T-helper 22 cell (primary cell): ENCODE measurements at regions not wholly inside any gene's neighbourhood (a gene's known extent, or its start where the extent isn't known, plus 50 kb on each side); places are given as distances from the start of the nearest gene placed in this dataset.

Experiments
- DNase-seq: peaks from one replicate; pipeline ENCODE4 v3.0.0-alpha.2; 2020; ENCODE audit warnings: low read depth

DNA sequence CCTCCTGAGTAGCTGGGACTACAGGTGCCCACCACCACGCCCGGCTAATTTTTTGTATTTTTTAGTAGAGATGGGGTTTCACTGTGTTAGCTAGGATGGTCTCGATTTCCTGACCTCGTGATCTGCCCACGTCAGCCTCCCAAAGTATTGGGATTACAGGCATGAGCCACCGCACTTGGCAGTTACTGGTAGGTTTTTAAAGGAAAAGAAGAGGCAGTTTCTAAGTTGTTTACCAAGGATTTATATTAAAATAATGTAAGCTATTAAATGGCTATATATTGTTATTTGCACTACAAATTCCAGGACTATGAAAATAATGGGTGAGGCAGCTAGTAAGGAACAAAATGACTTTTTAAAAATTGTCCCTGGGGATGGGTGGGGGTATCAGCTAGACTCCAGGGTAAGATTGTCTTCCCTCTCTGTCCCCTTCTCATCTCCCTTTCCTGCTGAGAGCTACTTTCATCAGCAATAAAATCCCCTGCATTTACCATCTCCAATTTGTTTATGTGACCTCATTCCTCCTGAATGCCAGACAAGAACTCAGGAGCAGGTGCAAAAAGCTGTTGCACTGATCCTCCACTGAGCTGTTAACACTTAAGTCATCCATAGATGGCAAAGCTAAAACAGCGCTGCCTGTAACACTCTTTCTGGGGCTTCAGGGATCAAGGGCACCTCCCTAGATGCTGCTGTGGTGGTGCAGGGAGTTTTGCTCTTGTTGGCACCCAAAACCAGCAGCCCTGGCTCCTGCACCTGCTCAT, 165.2 kb downstream of the ZPLD1 start:
- no peak for DNase-seq

DNA sequence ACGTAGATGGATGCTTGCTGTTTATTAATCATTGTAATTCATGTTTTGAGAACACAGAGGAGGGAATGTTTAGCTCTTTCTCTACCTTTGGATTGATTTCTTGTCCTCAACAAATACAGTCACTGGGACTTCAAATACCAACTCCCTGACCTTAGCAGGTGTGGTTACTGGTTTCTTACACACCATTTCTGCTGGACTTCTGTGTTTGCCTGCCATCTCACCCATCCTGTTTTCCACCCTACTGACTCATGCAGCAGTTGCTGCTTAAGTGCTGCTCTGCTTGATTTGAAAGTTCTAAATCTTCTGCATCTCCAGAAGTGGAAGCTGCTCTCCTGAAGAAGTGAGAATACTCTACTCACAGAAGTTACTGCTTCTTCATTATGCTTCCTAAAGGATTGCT, 170.3 kb downstream of the ZPLD1 start:
- no peak for DNase-seq

DNA sequence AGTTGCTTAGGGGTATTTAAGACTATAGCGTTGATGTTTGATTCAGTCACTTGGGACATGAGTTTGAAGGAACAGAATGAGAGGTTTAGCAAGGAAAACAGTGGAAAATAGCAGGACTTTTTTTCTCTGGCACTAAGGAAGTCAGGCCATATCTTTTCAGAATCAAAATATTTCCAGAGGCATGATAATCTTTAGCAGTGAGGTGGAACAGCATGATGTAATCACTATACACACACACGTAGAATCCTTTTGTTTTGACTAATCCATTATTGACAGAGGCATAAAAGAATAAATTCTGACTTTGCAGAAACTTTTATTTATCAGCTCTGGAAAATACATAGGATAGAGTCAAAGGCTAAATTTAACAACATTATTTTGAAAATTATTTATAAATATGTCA, 174.1 kb downstream of the ZPLD1 start:
- no peak for DNase-seq

DNA sequence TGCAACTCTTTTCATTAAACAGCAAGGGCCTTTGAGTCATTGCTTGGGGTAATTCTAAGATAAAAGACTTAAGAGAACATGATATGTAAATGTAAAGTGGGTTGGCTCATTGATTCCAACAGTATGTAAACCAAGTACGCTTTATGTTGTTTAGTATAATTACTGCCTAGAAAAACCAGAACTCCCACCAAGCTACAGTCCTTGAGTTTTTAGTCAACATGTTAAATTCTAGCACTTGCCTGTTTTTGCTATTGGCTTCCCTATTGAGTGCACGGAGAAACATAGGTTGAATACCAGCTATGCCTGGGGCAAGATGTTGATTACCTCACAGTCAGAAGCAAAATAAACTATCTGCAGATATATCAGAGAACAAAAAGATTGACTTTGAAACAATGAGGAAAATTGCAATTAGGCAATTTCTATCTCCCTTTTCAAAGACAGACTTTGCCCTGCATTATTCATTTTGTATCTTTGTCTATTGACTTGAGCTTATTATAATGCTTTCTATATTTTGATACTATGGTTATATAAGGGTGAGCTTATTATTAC, 179.3 kb downstream of the ZPLD1 start:
- no peak for DNase-seq

DNA sequence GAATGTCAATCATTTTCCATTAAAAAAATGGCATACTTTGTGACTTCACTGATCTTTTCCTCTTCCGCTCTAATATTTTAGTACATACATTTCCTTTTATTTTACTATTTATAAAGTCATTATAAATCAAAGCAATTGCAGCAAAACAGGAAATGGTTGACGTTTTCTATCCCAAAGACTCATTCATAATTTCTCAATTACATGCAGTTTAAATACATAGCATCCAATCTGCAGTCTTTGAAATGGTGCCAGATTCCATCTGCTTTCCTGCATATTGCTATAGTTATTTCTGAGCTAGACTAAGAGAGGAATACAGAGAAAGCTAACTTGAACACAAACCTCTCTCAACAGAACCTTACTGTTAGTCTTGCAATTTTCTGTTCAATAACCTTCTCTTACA, 179.8 kb downstream of the ZPLD1 start:
- no peak for DNase-seq

DNA sequence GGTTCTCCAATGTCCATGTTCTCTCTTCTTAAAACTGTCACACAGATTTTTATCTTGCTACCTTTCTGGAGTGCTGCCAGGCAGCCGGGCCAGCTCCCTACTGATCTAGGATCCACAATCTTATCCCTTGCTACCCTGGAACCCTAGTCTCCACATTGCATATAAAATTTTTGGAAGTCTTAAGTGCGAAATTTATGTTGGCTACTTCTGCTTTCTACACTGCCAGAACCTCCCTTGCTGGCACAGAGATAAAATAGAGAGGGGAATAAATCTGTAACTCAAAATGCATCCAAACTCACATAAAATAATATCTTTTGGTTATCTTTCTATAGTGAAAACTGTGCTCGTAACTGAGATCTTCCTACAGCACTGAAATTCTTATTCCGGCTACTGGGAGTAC, 182.6 kb downstream of the ZPLD1 start:
- DNase-seq = no peak

DNA sequence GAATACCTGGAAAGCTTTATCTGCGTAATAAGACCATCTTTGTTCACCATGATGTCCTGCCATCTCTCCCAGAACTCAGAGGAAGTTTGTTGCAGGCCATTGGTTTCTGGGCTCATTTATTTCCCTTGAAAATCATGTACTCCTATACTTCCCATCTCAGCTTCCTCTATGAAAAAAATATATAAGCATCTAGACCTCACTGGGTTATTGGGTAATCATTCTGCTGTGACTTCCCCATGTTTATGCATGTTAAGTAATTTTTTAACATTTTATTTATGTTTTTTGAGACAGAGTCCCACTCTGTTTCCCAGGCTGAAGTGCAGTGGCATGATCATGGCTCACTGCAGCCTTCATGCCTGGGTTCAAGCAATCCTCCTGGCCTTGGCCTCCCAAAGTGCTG, 184.5 kb downstream of the ZPLD1 start:
- DNase-seq = no peak

DNA sequence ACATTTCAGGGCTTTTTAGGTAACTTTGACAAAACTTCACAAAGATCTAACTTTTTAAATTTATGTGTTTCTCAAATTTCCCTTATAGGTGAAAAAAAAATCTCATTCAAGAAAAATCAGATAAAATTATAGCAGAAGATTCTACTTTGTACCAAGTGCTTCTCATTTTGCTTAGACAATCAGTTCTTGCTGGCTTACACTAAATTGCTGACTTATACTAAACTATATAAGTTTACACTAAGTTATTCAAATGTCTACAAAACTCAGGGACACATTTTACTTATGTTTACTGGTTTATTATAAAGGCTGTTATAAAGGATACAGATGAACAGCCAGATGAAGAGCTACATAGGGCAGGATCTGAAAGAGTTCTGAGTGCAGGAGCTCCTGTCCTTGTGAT, 195.1 kb downstream of the ZPLD1 start:
- no peak for DNase-seq

DNA sequence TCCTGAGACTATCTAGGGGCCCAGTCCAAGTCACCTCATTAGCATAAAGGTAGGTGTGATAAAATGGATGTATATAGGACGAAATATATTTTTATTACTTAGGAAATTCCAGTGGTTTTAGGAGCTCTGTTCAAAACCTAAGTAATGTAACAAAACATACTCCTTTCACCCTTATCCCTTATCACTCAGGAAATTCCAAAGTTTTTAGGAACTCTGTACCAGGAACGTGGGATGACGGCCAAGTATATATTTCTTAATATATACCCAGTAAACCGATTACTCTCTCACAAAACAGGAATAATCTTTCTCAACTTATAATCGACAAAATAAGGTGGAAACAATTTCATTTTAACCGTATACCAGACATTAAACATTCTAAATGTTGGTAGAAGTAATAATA, 195.7 kb downstream of the ZPLD1 start:
- DNase-seq = no peak

DNA sequence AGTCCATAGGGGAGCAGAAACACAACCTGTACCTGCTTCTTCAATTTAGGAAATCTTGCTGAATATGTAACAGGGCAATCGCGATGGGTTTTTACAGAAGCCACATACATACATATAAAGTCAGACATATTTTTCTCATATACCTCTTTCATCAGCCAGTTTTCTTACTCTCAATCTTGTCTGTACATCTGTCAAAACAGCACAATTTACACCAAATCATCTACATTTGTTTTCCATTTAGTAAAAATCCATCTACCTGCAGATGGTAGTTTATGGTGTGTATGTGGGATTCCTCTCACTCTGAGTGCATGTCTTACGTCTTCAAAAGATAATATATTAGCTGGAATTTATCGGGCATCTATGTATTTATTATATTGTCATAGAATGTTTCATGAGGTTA, 208.7 kb downstream of the ZPLD1 start:
- no peak for DNase-seq

DNA sequence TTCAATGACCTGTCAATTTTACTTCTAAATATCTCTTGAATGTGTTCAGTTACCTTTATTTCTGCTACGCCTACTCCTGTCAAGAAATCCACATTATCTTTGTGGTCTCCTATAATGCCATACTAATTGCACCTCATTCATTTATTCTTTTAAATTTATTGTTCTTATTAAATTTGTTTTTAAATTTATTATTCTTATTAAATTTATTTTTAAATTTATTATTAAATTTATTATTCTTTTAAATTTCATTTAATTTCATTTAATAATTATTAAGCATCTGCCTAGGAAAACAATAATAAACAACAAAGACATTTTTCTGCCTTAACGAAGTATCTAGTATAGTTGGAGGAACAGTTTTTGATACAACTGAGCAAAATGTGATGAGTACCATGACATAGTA, 211.7 kb downstream of the ZPLD1 start:
- DNase-seq = no peak

DNA sequence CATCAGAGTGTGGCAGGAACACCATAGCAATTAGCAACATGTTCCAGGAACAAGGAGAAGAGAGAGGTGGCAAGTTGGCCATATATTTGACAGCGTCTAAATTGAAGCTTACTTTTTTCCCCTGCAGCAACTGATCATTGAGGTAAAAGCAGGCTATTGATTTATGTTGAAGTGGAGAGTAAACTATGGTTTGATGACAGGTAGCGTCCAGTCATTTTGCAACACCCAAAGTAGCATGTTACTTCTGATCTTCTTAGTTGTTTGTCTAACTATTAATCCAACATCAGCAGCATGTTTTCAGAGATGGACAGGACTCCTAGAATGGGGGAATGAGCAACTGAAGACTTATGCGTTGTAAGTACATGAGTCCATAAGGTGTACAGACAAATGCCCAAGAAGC, 225.8 kb downstream of the ZPLD1 start:
- DNase-seq = no peak

DNA sequence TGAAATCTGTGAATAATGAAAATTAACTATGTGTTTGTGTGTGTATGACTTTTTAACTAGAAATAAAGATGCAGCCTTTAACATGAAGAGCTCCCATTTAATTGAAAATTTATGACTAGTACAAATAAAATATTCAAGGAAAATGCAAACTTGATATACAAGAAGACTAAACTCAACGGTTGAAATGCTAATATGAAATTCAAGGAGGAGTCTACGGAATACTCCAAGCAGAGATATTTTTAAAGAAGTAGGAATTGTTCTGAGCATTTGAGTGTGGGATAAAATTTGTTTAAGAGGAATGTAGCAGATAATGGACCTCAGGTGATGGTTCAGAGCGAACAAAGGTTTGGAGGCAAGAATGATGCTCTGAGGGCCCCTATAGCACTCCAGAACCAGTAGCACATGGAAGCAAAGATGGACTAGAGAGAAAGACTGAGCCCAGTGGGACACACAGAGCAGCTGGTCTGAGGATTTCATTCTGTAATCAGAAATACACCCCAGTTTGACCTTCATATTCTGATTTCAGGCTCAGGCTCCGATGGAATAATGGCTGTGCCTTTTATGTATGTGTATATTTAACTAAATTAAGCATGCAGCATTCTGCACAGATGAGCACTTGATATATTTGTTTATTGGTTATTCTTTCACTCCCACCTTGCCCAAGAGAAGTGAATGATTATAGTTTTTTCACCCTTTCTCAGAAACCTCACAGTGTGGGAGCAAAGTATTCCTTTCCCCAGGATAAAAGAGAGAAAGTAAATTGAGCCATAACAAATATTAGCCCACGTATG, 227.1 kb downstream of the ZPLD1 start:
- DNase-seq = no peak

DNA sequence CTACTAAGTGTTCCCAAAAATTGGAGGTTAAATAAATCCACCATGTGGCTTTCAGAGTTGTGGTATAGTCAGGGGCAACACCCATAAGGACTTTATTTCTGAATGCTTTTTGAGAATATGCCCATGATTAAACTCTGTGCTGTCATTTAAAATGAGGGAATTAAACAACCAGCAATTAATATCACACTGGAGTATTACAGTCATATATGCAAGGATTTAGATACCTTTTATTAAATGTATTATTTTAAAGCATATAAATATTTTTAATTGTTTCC, 227.6 kb downstream of the ZPLD1 start:
- DNase-seq = no peak

DNA sequence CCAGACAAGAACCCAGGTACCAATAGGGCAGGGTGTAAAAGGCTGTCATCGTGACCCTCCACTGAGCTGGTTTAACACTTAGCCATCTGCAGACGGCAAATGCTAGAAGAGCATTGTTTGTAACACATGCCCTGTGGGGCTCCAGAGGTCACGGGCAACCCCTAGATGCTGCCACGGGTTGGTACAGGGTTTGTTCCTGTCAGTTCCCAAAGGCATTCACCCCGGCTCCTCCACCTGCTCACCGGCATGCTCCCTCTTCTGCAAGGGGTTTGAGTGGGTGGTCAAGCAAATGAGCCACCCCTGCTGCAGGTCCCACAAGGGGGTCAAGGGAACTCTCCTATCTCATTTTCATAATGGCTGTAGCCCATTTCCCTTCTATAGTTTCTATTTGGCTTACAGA, 229.3 kb downstream of the ZPLD1 start:
- DNase-seq = no peak

DNA sequence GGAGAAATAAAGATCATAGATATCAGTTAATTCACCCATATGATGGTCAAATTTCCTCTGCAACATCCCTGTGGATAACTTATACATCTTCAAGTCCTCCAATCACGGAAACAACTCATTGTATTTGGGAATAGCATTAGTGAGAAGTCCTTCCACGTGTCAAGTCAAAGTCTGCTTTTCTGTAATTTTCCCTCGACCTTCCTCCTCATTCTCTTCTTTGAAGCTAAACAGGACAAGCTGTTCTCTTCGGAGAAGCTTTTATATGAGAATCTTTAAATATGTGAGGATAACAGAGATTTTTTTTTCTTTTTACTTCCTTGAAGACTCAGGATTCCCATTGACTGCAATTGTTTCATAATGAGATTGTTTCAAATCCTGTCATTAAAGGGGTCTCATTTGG, 230.4 kb downstream of the ZPLD1 start:
- DNase-seq = no peak

DNA sequence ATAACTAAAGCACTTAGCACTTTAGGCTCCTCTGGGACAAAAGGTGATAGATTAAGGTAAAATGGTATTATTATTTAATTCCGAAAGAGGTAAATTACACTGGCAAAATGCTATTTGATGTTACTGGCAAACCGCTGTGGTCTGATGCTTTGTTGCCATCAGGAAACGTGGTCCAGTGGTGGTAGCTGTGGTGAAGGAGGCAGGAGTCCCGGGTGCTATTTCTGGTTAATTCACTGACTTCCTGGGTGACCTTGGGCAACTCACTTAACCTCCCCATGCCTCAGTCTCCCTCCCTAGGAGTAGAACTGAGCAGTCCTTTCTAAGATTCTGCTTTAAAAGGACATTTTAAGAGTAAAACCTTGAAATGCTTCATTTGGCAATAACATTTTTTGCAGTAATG, 233.4 kb downstream of the ZPLD1 start:
- no peak for DNase-seq

DNA sequence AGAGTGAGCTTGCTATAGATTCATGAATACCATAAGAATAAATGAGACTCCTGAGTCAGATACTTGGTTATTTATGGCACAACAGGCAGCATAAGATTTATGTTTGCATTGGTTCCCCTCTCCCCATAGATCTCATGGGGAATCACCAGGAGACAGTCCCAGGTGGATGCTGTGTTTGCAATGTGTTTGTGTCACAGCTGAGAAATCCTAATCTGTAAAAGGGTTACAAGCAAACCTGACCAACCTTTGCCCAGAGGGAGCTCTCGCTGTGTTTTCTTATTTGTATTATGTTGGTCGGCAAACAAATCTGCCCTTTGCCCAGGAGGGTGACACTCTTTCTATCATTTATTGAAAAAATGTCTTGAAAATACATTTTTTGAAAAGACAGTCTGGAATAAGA, 236.2 kb downstream of the ZPLD1 start:
- no peak for DNase-seq

DNA sequence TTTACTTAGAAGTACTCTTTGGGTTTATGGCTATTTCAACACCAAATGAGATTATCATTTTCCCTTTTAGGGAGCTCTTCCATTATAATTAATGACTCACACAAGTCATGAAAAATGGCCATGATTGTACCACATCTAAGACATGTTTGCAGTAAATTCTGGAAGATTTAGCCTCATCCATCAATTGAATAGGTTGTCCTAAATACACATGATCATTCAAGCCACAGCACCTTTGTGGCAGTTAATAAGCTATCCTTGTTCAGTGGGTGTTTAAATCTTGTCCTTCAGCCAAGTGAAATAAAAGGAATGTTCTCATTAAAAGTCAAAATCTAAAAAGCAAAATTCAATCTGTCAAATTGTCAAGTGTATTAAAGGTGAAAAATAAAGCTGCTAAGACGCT, 237.5 kb downstream of the ZPLD1 start:
- no peak for DNase-seq

DNA sequence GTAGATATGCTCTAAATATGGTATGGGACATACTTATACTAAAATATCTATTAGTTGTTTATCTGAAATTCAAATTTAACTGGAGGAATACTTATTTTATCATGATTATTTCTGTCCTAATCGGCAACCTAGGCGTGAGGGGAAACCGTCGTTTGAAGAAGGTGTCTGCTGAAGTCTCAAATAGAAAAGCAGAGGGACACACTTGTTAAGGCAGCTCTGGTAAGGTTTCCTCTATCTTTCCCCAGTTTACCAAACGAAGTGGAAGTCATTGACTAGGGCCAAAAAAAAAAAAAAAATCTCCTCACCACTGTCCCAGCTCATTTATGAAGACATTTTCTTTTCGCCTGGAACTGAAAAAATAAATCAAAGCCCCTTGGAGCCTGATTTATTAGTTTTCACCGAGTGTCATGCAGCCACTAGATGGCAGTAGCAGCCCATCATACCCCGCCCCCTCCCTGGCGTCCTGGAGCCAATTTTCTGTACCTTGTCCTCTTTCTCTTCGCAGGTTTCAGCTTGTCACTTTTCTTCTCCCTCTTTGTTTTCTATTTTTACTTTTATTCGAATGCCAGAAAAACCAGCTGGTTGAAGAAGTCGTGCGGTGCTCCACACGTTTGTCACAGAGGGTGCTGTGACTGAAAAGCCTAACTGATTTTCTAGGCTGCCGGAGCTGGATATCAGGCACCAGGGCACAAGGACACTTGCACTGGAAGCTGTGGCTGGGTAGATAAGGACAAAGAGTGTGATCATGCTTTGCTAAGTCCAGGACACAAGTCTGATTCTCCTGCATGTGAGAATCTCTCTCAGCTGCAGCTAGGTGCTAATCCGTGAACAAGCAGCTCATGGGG, 238.7 kb downstream of the ZPLD1 start:
- DNase-seq = peak; percentile 4

DNA sequence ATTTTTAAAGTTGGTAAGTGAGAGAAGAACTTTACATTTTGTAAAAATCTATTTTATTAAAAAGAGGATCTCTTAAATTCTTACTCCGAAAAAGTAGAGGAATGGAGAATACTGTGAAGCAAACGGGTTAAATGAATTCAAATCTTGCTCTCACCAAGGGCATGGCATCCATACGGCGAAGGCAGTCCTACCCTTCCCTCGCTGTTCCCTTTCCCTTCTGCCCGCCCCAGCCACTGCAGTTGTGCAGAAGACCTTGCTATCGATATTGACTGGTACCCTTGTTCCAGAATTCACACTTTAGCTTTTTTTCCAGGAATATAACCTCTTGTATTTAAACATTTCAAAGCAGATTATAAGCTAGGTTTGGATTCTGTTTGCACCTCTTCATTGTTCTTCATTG, 239.5 kb downstream of the ZPLD1 start:
- no peak for DNase-seq

DNA sequence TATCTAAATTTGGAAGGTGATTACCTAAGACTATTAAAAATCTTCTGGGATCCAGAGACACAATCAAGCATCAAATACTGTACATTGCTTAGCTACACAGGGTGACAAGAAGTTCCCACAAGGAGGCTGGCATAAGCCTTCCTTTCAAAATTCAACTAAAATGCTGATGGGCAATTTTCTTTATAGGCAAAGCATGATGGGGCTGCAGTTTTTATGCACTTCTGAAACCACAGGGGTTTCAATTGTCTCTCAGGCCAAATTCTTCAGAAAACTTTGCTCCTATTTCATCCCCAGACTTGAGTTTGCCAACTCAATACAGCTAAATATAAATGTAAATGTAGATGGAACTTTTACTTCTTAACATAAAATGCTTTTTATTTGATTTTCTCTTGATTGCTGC, 241.6 kb downstream of the ZPLD1 start:
- no peak for DNase-seq

DNA sequence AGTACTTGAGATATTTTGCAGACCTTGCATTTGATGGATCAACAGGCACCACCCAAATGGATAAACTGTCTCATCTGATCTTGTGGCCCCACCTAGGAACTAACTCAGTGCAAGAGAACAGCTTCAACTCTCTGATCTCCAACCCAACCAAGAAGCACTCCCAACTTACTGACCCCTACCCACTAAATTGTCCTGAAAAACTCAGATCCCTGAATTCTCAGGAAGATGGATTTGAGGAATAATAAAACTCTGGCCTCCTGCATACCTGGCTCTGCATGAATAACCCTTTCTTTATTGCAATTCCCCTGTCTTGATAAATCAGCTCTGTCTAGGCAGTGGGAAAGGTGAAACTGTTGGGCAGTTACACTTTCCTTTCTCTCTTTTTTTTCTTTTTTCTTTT, 247.9 kb downstream of the ZPLD1 start:
- no peak for DNase-seq
